Kidney (tissue), 13 donors: ENCODE measurements at regions not wholly inside any gene's neighbourhood (a gene's known extent, or its start where the extent isn't known, plus 50 kb on each side); places are given as distances from the start of the nearest gene placed in this dataset.

ENCODE experiments used
- DNase-seq, 5 donors: peaks; one replicate each; pipeline ENCODE4 v3.0.0-alpha.2; 2013 to 2020
- FAIRE-seq: peaks from 2 replicates; lab custom pipeline; 2012; peaks lifted over from hg19 to GRCh38; lab: Jason Lieb, UNC
- H3K27ac ChIP-seq, 2 donors: one replicate each; pipeline ENCODE4 v1.7.0; 2013; ENCODE audit warnings: low read depth in 2 of 2, low read length in 2 of 2, inconsistent platforms in 1 of 2
- H3K27me3 ChIP-seq: one replicate; pipeline ENCODE4 v1.7.1; 2013; ENCODE audit warnings: low read length, inconsistent platforms; ENCODE audit not compliant: control insufficient read depth, insufficient read depth
- H3K36me3 ChIP-seq, 3 donors: one replicate each; pipeline versions ENCODE4 v1.7.0 to v1.7.1; 2013; ENCODE audit warnings: low read length in 3 of 3, control low read depth in 1 of 3, inconsistent platforms in 1 of 3; ENCODE audit not compliant: insufficient read depth in 3 of 3, control insufficient read depth in 2 of 3
- H3K4me1 ChIP-seq, 3 donors: one replicate each; pipeline versions ENCODE4 v1.7.0 to v1.7.1; 2013; ENCODE audit warnings: low read length in 3 of 3, inconsistent platforms in 1 of 3, low read depth in 1 of 3; ENCODE audit not compliant: control insufficient read depth in 2 of 3, insufficient read depth in 2 of 3
- H3K4me3 ChIP-seq, 3 donors: one replicate each; pipeline versions ENCODE4 v1.7.0 to v1.8.1; 2013; ENCODE audit warnings: low read length in 3 of 3, control low read depth in 1 of 3, inconsistent platforms in 1 of 3
- H3K9ac ChIP-seq, 3 donors: one replicate each; pipeline versions ENCODE4 v1.7.0 to v1.7.1; 2013; ENCODE audit warnings: low read length in 3 of 3, control low read depth in 1 of 3, inconsistent platforms in 1 of 3
- H3K9me3 ChIP-seq, 3 donors: one replicate each; pipeline versions ENCODE4 v1.7.0 to v1.7.1; 2013; ENCODE audit warnings: low read length in 3 of 3, control low read depth in 1 of 3, inconsistent platforms in 1 of 3; ENCODE audit not compliant: control insufficient read depth in 2 of 3, insufficient read depth in 1 of 3
- CTCF ChIP-seq: IDR thresholded peaks from 3 replicates; pipeline ENCODE4 v1.5.1; 2012; ENCODE audit warnings: mild to moderate bottlenecking, moderate library complexity, borderline replicate concordance; ENCODE audit not compliant: insufficient read depth; ENCODE audit errors: extremely low read depth
- intact Hi-C: fragments of 100-400 bp; cut with DNase I; formaldehyde crosslinking; loops from one replicate; pipeline ENCODE4 v1.11.1; 2022
- donor health status: control.
- donor health status: control.
- donor health status: control.
- donor health status: control.
- donor health status: control.
- donor health status: DM: yes; HTN: yes; CAD: no.
- donor health status: Normal renal cell carcinoma (clear cell type).

GRCh38 chr2:16321872-16322271 is 343.8 kb downstream of the CYRIA start:
- Histone ChIP-seq H3K27me3 (no peaks in the 10 kb centered on the region), H3K36me3 (no peaks in the 10 kb centered on the region), H3K4me3 (no peak overlapping the region), H3K27ac (no peak overlapping the region), H3K4me1 (no peaks in the 10 kb centered on the region), H3K9me3 (no peaks in the 10 kb centered on the region), H3K9ac (no peak overlapping the region)
- DNase-seq (no peak), FAIRE-seq (no peak)
- intact Hi-C loops, result no loop called here
- no peak for TF ChIP-seq CTCF

GRCh38 chr2:16321256-16321655 is 344.4 kb downstream of the CYRIA start:
- Histone ChIP-seq H3K4me1 (no peaks in the 10 kb centered on the region), H3K27me3 (no peaks in the 10 kb centered on the region), H3K9me3 (no peaks in the 10 kb centered on the region), H3K27ac (no peak overlapping the region), H3K9ac (no peak overlapping the region), H3K4me3 (no peak overlapping the region), H3K36me3 (no peaks in the 10 kb centered on the region)
- DNase-seq, result no peak
- intact Hi-C loops, result no loop called here
- FAIRE-seq, result no peak
- TF ChIP-seq CTCF, result no peak

GRCh38 chr2:16320716-16321115 is 344.9 kb downstream of the CYRIA start:
- DNase-seq (no peak), FAIRE-seq (no peak)
- Histone ChIP-seq H3K4me3 (no peak overlapping the region), H3K27me3 (no peaks in the 10 kb centered on the region), H3K27ac (no peak overlapping the region), H3K36me3 (no peaks in the 10 kb centered on the region), H3K4me1 (no peaks in the 10 kb centered on the region), H3K9me3 (no peaks in the 10 kb centered on the region), H3K9ac (no peak overlapping the region)
- no peak for TF ChIP-seq CTCF
- intact Hi-C loops, result no loop called here

- Histone ChIP-seq H3K27me3 (no peaks in the 10 kb centered on the region), H3K4me3 (no peak overlapping the region), H3K27ac (no peak overlapping the region), H3K9ac (no peak overlapping the region), H3K4me1 (no peaks in the 10 kb centered on the region), H3K9me3 (no peaks in the 10 kb centered on the region), H3K36me3 (no peaks in the 10 kb centered on the region)
- TF ChIP-seq CTCF, result no peak
- intact Hi-C loops, result no loop called here
- peak; percentile 44 to 78 (median 70) for DNase-seq
- no peak for FAIRE-seq
Measured at GRCh38 chr2:16319551-16320121, 346.0 kb downstream of the CYRIA start.
